ENCODE measurements at regions not wholly inside any gene's neighbourhood (a gene's known extent, or its start where the extent isn't known, plus 50 kb on each side); places are given as distances from the start of the nearest gene placed in this dataset.

DNA sequence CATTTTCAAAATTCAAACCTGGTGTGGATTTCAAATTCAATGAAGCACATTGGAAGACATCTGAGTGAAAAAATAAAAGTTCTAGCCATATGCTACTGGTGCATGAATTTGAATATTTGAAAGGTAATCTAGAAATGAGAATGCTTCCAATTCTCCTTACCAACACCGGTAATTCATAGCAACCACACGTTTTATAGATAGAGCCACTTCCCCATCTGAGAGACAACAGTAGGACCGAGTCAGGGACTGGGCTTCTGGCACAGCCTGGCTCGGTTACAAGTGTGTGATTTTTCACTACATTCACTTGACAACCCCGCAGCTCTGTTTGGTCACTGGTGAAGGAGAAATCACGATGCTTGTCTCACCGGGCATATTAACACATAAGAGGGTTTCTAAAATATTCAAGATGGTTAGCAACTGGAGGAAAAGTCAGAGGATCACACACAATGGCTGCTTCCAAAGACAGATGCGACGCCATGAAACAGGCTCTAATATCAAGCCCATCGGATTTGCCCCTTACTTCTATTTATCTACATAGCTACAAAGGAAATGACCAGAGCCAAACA, 86.5 kb upstream of the FOXN3 start:
- no peaks in the 10 kb centered on the region for H3K27me3 Mint-ChIP-seq
- H3K36me3 Mint-ChIP-seq, result peaks cover 11% of the 10 kb centered on the region
- H3K9me3 Mint-ChIP-seq, result no peaks in the 10 kb centered on the region
- no peak overlapping the region for H3K4me3 Mint-ChIP-seq
- H3K4me1 Mint-ChIP-seq, result peaks cover 39% of the 10 kb centered on the region
- no peak overlapping the region for H3K27ac Mint-ChIP-seq

DNA sequence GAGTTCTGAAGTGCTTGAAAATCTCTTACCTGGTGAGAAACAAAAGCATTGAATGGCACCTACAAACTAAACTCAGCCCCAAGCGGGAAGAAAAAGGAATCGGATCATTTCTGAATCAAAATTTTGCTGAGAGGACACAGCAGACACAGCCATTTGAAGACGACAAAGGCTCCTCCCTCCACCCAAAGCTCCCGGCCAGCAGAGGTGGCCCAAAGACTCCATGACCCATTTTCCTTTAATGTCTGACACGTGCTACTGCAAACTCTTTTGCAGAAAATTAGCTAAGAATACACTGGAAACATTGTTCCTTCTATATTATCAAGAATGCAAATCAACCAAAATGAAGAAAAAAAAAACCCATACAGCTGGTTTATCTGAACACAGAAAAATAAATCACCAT, 85.9 kb upstream of the FOXN3 start:
- peak overlapping the region; percentile 35 for H3K27ac Mint-ChIP-seq
- H3K9me3 Mint-ChIP-seq, result no peaks in the 10 kb centered on the region
- H3K36me3 Mint-ChIP-seq, result peaks cover 11% of the 10 kb centered on the region
- H3K4me1 Mint-ChIP-seq, result peaks cover 35% of the 10 kb centered on the region
- H3K4me3 Mint-ChIP-seq, result no peak overlapping the region
- no peaks in the 10 kb centered on the region for H3K27me3 Mint-ChIP-seq

- Mint-ChIP-seq H3K9me3 (no peaks in the 10 kb centered on the region), H3K4me3 (no peak overlapping the region), H3K4me1 (peaks cover 34% of the 10 kb centered on the region), H3K27ac (no peak overlapping the region), H3K27me3 (no peaks in the 10 kb centered on the region), H3K36me3 (peaks cover 10% of the 10 kb centered on the region)
Measured at GRCh38 chr14:89501381-89501780, 84.3 kb upstream of the FOXN3 start.

DNA sequence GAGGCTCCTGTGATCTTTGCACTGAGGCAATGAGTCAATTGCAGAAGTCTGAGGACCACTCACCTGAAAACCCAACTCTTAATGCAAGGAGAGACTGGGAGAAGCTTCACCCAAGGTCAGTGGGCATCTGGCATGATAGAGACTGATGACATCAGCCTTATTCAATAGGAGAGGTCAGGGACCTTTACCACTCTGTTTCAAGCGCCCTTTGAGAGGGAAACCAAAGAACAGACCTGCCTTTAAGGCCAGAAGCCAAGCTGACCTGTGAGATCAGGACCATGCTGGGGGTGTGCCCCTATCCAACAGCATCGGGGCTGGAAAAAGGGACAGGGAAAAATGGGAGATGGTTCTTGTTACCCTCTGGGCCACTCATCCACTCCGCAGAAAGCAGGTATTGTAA, 83.3 kb upstream of the FOXN3 start:
- Mint-ChIP-seq H3K9me3 (no peaks in the 10 kb centered on the region), H3K4me3 (no peak overlapping the region), H3K36me3 (peaks cover 10% of the 10 kb centered on the region), H3K27me3 (no peaks in the 10 kb centered on the region), H3K4me1 (peaks cover 34% of the 10 kb centered on the region), H3K27ac (no peak overlapping the region)

GRCh38 chr14:89498878-89499277, 81.8 kb upstream of the FOXN3 start:
- Mint-ChIP-seq H3K27me3 (no peaks in the 10 kb centered on the region), H3K27ac (no peak overlapping the region), H3K36me3 (peaks cover 9% of the 10 kb centered on the region), H3K4me1 (peaks cover 33% of the 10 kb centered on the region), H3K9me3 (no peaks in the 10 kb centered on the region), H3K4me3 (no peak overlapping the region)

- Mint-ChIP-seq H3K36me3 (peaks cover 5% of the 10 kb centered on the region), H3K4me3 (no peak overlapping the region), H3K27me3 (no peaks in the 10 kb centered on the region), H3K4me1 (peaks cover 41% of the 10 kb centered on the region), H3K27ac (no peak overlapping the region), H3K9me3 (no peaks in the 10 kb centered on the region)
Measured at GRCh38 chr14:89495718-89496117, 78.7 kb upstream of the FOXN3 start.

GRCh38 chr14:89493877-89494634, 77.0 kb upstream of the FOXN3 start:
- H3K4me1 Mint-ChIP-seq, result peaks cover 47% of the 10 kb centered on the region

GRCh38 chr14:89493406-89493805, 76.4 kb upstream of the FOXN3 start:
- Mint-ChIP-seq H3K27ac (no peak overlapping the region), H3K4me3 (no peak overlapping the region), H3K27me3 (no peaks in the 10 kb centered on the region), H3K9me3 (no peaks in the 10 kb centered on the region), H3K4me1 (peaks cover 49% of the 10 kb centered on the region), H3K36me3 (peaks cover 3% of the 10 kb centered on the region)

More at GRCh38 chr14:89493877-89494634, 77.0 kb upstream of the FOXN3 start:
- Mint-ChIP-seq H3K4me3 (no peak overlapping the region), H3K36me3 (peaks cover 3% of the 10 kb centered on the region), H3K27me3 (no peaks in the 10 kb centered on the region), H3K9me3 (no peaks in the 10 kb centered on the region), H3K27ac (no peak overlapping the region)

DNA sequence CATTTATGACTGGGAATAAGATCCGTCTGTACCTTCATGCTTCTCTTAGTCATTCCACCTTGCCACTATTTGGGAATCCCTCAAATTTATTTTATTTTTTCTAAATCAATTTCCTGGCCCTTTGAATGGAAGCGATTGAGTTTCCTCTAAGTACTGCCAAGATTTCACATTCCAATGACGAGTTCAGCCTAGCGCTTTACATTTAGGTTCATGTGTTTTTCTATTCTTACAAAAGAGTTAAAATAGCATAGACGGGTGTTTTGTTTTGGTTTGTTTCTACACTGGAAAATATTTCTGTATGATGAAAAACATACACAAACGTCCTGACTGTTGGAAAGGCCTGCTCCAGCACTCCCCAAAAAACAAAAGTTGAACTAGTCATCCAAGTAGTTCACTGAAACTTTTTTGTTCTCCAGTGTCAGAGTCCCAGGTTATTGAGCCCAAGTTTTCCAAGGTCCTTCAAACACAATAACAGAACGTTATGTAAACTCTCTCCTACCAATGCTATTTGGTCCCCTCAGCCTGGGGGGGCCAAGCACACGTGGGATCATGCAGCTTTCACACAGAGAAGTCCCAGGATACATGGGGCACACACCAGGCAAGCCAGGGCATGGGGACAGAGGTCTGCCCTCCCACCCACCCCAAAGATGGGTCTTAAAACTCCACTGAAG, 74.8 kb upstream of the FOXN3 start:
- no peaks in the 10 kb centered on the region for H3K9me3 Mint-ChIP-seq
- H3K36me3 Mint-ChIP-seq, result peaks cover 3% of the 10 kb centered on the region
- H3K4me3 Mint-ChIP-seq, result no peak overlapping the region
- H3K27me3 Mint-ChIP-seq, result no peaks in the 10 kb centered on the region
- no peak overlapping the region for H3K27ac Mint-ChIP-seq
- H3K4me1 Mint-ChIP-seq, result peaks cover 54% of the 10 kb centered on the region

DNA sequence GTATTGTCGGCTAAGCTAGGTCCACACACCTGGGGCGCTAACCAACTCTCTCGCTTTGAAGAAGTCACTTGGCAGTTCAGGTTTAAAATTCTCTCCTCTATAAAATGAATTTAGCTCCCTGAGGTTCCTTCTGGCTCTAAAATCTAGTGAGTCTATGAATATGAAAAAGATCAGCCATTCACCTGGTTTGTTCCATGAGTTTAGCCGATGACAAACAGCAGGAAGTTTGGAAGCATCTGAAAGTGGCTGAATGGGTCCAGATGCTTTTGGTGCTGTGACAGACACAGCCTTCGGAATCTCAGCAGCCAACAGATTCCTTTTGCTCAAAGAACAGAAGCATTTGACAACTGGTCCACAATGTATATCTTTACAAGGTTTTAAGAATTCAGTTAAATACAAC, 73.4 kb upstream of the FOXN3 start:
- H3K36me3 Mint-ChIP-seq, result peaks cover 7% of the 10 kb centered on the region
- no peaks in the 10 kb centered on the region for H3K9me3 Mint-ChIP-seq
- H3K27ac Mint-ChIP-seq, result no peak overlapping the region
- H3K4me3 Mint-ChIP-seq, result no peak overlapping the region
- peaks cover 59% of the 10 kb centered on the region for H3K4me1 Mint-ChIP-seq
- no peaks in the 10 kb centered on the region for H3K27me3 Mint-ChIP-seq

DNA sequence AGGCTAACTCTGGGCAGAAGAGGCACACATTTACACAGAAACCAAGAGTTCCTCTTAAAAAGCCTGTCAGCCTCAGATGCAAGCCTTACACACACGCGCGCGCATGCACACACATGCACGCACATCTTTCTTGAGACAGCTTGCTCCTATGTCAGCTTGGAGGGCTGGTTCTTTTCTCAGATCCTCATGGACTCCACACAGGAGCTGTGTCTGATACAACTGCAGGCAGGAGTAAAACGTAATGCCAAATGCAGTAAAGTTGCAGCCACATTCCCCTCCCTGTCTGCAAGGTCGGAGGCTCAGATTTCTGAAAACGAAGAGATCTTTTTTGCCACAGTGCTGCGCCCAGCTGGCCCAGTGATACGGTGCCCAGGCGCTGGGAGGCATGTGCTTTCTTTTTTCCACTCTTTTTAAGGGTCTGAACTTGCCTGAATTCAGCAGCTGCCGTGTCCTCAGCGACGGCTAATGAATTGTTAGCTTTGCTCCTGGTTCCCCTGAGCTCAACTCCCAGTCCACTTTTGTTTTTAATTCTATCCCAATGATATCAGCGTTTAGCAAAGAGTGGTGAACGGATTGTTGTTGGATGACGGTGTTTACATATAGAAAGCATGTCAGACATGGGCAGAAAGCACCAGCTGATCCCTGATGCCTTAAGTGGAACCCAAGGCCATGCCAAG, 72.9 kb upstream of the FOXN3 start:
- Mint-ChIP-seq H3K27me3 (no peaks in the 10 kb centered on the region), H3K9me3 (no peaks in the 10 kb centered on the region), H3K4me1 (peaks cover 57% of the 10 kb centered on the region), H3K36me3 (peaks cover 9% of the 10 kb centered on the region), H3K4me3 (no peak overlapping the region), H3K27ac (no peak overlapping the region)

- no peaks in the 10 kb centered on the region for H3K9me3 Mint-ChIP-seq
Measured at GRCh38 chr14:89486961-89487360, 69.9 kb upstream of the FOXN3 start.

GRCh38 chr14:89486505-89486904, 69.5 kb upstream of the FOXN3 start:
- Mint-ChIP-seq H3K27me3 (no peaks in the 10 kb centered on the region), H3K4me1 (peaks cover 48% of the 10 kb centered on the region), H3K4me3 (no peak overlapping the region), H3K36me3 (peaks cover 17% of the 10 kb centered on the region), H3K27ac (no peak overlapping the region), H3K9me3 (no peaks in the 10 kb centered on the region)

More at GRCh38 chr14:89486961-89487360, 69.9 kb upstream of the FOXN3 start:
- H3K4me1 Mint-ChIP-seq, result peaks cover 46% of the 10 kb centered on the region
- no peak overlapping the region for H3K4me3 Mint-ChIP-seq
- H3K27me3 Mint-ChIP-seq, result no peaks in the 10 kb centered on the region
- peaks cover 17% of the 10 kb centered on the region for H3K36me3 Mint-ChIP-seq
- H3K27ac Mint-ChIP-seq, result no peak overlapping the region

DNA sequence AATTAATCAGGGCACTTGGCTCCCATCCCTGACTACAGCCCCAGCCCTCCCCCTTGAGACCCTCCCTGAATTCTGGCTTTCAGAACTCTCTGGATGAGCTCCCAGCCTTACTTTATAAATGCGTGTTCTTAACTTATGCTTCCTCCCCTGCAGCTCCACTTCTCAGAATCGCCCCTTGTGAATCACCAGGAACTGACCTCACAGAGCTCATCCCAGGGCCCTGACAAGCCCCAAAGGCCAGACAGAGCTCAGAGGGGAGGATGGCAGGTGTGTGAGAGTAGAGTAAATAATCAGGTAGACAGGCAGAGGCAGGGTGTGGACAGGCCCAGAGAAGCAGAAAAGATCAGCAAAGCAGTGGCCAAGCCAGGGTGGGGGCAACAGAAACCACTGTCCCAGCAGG, 68.2 kb upstream of the FOXN3 start:
- H3K36me3 Mint-ChIP-seq, result peaks cover 14% of the 10 kb centered on the region

GRCh38 chr14:89484051-89484844, 67.2 kb upstream of the FOXN3 start:
- Mint-ChIP-seq H3K9me3 (no peaks in the 10 kb centered on the region), H3K27me3 (no peaks in the 10 kb centered on the region), H3K27ac (no peak overlapping the region), H3K36me3 (peaks cover 14% of the 10 kb centered on the region), H3K4me3 (no peak overlapping the region), H3K4me1 (peaks cover 43% of the 10 kb centered on the region)

More for the DNA sequence above, 68.2 kb upstream of the FOXN3 start:
- H3K27me3 Mint-ChIP-seq, result no peaks in the 10 kb centered on the region
- H3K4me1 Mint-ChIP-seq, result peaks cover 42% of the 10 kb centered on the region
- H3K27ac Mint-ChIP-seq, result no peak overlapping the region
- no peaks in the 10 kb centered on the region for H3K9me3 Mint-ChIP-seq
- no peak overlapping the region for H3K4me3 Mint-ChIP-seq
